Stimulated activated effector memory CD8-positive, alpha-beta T cell treated with anti-CD3 and anti-CD28 coated beads, Interleukin-12 subunit alpha, Interleukin-12 subunit beta, amount 100 ng/mL, for 72 hours (primary cell): ENCODE measurements at regions not wholly inside any gene's neighbourhood (a gene's known extent, or its start where the extent isn't known, plus 50 kb on each side); places are given as distances from the start of the nearest gene placed in this dataset.
A peak's percentile ranks its signal among the peaks of the same experiment; 100 is the strongest.

Source experiments
- ATAC-seq: fragments of 150-1000 bp; cut with Tn5 transposase; 2 replicates; pipeline ENCODE4 v1.10.0; 2021
- DNase-seq, 2 donors: peaks; one replicate each; pipeline ENCODE4 v3.0.0; 2021 to 2022; ENCODE audit warnings: low spot score in 2 of 2
- H3K27ac Mint-ChIP-seq: one replicate; pipeline ENCODE4 v1.8.0; 2022; ENCODE audit warnings: mild to moderate bottlenecking, mixed read lengths
- H3K36me3 Mint-ChIP-seq: one replicate; pipeline ENCODE4 v1.8.0; 2022; ENCODE audit warnings: mild to moderate bottlenecking, mixed read lengths
- H3K4me1 Mint-ChIP-seq: one replicate; pipeline ENCODE4 v1.8.0; 2022; ENCODE audit warnings: mixed read lengths
- H3K4me3 Mint-ChIP-seq: one replicate; pipeline ENCODE4 v1.8.0; 2022; ENCODE audit warnings: mild to moderate bottlenecking, mixed read lengths
- H3K9me3 Mint-ChIP-seq: one replicate; pipeline ENCODE4 v1.8.0; 2022; ENCODE audit warnings: mixed read lengths

DNA sequence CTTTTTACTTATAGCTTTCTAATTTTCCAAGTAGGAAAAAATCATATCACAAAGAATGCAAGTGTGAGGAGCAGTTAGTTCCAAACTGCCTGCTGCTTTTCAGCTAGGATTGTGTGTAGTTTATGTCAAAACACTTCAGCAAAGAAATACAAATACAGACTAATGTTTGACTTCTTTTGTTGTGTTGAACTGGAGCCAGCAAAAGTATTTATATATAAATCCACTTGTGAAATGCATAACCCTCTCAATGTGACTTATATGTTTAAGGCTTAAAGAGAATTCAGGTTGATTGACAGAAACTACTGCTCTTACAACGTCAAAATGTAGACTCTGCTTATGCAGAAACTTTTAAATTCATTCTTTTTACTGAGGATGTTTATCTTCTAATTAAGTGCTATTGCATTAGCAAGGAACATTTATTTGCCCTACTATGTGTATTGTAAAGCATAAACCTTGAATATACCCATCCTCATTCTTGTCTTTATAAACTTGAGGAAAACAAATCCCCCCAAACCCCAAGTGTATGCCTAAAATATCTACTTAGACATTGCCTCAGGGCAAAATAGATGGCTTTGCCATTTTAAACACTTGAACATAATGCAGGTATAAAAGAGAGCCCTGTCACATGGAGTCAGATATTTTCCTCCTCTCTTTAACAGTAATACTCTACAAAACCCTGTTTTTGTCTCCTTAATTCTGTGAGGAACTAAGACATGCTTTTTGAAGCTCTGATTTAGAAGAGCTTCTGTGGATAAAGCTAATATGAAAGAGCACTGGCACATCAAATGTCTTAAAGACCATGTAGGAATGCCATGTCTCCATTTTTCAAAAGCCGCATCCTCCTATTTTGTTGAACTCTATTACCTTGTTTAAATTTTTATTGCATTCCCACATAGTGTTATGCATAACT is 302.8 kb upstream of the TBC1D5 start:
- DNase-seq (no peak), ATAC-seq (no peak)
- H3K27ac Mint-ChIP-seq, result no peak overlapping the region
- no peaks in the 10 kb centered on the region for H3K9me3 Mint-ChIP-seq
- H3K4me3 Mint-ChIP-seq, result no peak overlapping the region
- H3K4me1 Mint-ChIP-seq, result no peaks in the 10 kb centered on the region
- H3K36me3 Mint-ChIP-seq, result no peaks in the 10 kb centered on the region

DNA sequence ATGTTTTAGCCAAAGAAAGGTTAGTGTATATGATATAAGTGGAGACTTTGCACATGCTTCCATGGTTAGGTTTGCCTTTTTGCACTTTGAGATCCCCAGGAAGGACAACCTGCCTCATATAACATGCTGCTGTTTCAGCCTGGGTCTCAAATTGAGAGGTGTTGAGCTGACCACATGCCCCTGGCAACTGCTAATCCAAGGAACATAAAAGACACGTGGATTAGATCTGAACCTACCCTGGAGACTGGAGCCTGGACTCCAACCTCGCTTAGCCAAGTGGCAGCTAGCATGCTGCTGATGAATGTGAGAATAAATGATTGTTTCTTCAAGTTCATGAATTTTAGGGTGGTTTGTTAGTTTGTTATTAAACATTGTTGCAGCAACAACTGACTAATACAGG is 301.8 kb upstream of the TBC1D5 start:
- no peaks in the 10 kb centered on the region for H3K9me3 Mint-ChIP-seq
- ATAC-seq, result no peak
- no peak overlapping the region for H3K27ac Mint-ChIP-seq
- no peaks in the 10 kb centered on the region for H3K36me3 Mint-ChIP-seq
- no peaks in the 10 kb centered on the region for H3K4me1 Mint-ChIP-seq
- no peak for DNase-seq
- H3K4me3 Mint-ChIP-seq, result no peak overlapping the region

DNA sequence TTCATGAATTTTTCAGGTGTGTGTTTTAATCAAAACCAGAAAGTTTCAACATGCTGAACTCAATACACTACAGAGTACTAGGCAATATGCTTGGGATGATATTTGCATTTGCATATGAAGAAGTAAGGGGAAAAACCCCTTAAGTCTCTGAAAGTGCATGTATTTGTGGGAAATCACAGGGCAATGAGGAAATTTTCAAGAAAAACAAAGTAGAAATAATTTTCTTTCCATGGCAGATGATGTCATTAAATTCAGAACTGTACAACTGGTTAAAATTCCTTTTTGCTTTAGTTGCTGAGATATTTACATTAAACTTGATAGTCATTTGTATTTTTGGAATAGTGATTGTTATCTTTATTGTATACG is 294.0 kb upstream of the TBC1D5 start:
- no peak for ATAC-seq
- DNase-seq, result no peak
- H3K27ac Mint-ChIP-seq, result no peak overlapping the region
- H3K36me3 Mint-ChIP-seq, result no peaks in the 10 kb centered on the region
- H3K4me3 Mint-ChIP-seq, result no peak overlapping the region
- no peaks in the 10 kb centered on the region for H3K4me1 Mint-ChIP-seq
- H3K9me3 Mint-ChIP-seq, result no peaks in the 10 kb centered on the region

DNA sequence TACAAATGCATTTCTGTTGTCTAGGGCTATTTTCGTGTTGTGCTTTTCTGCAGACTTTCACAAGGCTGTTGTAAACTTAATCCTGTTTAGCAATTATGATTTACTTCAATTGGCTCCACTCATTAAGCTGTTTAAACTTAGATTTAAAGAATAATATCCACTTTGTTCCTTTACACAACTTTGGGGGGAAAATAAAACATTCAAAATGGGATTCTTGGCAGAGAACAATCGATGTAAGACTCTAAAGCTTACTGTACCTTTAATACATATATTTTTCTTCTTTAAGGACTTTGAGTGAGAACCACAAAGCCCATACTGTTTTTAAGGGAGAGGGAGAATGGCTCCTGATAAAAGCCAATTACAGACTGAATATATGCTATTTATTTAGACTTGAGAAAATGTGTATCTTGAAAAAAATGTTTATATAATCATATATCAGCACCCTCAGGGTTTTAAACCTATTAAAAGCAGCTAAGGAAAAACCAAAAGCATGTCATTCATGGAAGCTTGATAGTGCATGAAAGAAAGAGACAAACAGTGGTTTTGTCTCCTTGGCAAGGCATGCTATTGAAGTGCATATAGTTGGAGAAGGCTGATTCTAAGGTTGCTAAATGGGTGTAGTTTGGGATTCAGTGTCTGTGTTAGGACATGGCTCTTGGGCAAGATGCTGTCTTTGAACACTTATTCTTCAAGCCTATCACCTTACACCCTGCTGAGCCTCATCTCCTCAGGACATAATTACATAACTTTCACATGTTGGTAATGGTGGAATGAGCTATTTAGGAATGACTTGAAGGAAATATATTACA is 293.4 kb upstream of the TBC1D5 start:
- ATAC-seq (no peak), DNase-seq (no peak)
- Mint-ChIP-seq H3K9me3 (no peaks in the 10 kb centered on the region), H3K4me1 (no peaks in the 10 kb centered on the region), H3K27ac (no peak overlapping the region), H3K4me3 (no peak overlapping the region), H3K36me3 (no peaks in the 10 kb centered on the region)

DNA sequence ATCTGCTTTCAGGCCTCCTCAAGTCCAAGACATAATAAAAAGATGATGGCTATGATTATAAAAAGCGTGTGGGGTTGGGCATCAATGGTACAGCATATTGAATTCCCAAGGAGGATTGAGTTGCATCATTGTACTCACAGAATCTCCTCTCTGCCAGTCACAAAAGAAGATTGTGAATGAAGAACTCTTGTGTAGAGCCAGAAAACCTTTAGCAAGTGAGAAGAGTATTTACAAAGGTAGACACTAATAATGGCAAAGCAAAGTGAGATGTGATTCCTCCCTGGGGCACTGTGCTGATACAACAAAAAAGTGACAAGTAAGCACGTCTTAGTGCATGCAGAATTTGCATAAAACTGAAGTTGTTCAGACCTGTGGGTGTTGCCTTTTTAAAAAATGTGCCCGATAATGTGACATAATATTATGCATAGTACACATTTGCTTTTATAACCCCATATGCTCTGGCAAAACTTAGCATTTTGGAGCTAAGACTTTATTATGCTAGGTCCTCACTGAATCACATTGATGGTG is 291.2 kb upstream of the TBC1D5 start:
- Mint-ChIP-seq H3K36me3 (no peaks in the 10 kb centered on the region), H3K27ac (no peak overlapping the region), H3K4me3 (no peak overlapping the region), H3K4me1 (no peaks in the 10 kb centered on the region), H3K9me3 (no peaks in the 10 kb centered on the region)
- ATAC-seq (no peak), DNase-seq (no peak)

DNA sequence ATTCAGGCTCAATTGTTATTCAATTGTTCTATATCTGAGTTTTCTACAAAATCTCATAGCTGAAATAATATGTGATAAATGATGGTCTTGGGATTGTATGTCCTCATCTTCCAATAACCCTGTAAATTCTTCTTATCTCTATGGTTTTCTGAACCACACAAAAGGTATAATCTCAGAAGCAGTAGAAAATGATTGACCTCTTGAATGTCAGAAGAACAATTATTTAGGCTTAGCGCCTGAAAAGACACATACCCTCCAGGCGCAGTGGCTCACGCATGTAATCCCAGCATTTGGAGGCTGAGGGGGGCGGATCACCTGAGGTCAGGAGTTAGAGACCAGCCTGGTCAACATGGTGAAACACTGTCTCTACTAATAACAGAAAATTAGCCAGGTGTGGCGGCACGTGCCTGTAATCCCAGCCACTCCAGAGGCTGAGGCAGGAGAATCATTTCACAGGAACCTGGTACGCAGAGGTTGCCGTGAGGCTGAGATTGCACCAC is 288.0 kb upstream of the TBC1D5 start:
- no peaks in the 10 kb centered on the region for H3K4me1 Mint-ChIP-seq
- no peaks in the 10 kb centered on the region for H3K36me3 Mint-ChIP-seq
- ATAC-seq, result no peak
- DNase-seq, result no peak
- H3K4me3 Mint-ChIP-seq, result no peak overlapping the region
- H3K9me3 Mint-ChIP-seq, result no peaks in the 10 kb centered on the region
- no peak overlapping the region for H3K27ac Mint-ChIP-seq

DNA sequence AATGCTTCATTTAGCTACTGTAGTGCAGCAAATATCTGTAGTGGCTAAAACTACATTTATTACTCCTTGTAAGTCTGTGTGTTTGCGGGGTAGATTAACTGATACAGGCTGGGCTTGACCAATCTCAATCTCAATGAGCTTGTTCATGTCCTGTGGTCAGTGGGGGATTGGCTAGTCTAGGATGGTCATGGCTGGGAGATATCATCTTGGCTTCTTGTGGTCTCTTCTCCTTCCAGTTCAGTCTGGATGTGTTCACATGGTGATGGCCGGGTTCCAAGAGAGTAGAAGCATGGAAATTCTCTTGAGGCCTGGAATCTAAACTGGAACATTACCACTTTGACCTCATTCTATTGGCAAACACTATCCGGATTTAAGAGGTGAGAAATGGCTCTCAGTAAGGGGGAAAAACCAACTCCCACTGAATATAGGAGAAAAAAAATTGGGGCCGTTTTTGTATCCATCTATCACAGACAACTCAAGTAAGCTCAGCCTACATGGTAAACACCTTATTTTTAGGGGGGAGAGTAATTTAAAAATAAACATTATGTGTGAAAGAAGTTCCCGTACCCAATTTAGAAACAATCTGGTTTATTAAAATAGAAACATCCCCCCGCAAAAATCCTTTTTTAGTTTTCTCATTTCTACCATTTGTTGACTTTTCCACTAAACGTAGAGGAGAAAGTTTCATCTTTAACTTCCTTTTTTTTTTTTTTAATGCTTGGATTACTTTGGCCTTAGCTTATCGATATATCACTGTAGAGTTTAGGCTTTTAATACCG is 284.9 kb upstream of the TBC1D5 start:
- Mint-ChIP-seq H3K9me3 (no peaks in the 10 kb centered on the region), H3K36me3 (no peaks in the 10 kb centered on the region), H3K4me3 (no peak overlapping the region), H3K27ac (no peak overlapping the region), H3K4me1 (no peaks in the 10 kb centered on the region)
- DNase-seq (no peak), ATAC-seq (no peak)

DNA sequence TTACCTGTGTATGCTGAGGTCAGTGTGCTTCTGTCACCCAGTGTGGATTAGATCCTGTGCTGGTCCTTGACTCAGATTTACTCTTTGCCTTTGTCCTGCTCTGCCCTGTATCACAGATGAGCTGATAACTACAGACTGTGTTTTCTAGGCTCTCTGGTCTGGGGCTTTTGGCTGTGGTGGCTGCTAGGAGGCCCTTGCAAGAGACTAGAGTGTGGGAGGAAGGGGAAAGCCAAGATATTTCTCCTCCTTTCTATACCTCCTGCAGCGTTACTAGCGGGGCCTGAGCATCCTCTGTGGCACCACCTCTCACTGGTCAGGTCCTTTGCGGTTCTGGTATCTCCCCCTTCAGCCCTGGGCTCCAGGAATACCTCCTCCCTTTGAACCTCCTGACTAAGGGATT is 282.3 kb upstream of the TBC1D5 start:
- H3K36me3 Mint-ChIP-seq, result no peaks in the 10 kb centered on the region
- DNase-seq (no peak), ATAC-seq (peak; percentile 21)
- no peak overlapping the region for H3K4me3 Mint-ChIP-seq
- H3K4me1 Mint-ChIP-seq, result no peaks in the 10 kb centered on the region
- no peaks in the 10 kb centered on the region for H3K9me3 Mint-ChIP-seq
- H3K27ac Mint-ChIP-seq, result no peak overlapping the region

DNA sequence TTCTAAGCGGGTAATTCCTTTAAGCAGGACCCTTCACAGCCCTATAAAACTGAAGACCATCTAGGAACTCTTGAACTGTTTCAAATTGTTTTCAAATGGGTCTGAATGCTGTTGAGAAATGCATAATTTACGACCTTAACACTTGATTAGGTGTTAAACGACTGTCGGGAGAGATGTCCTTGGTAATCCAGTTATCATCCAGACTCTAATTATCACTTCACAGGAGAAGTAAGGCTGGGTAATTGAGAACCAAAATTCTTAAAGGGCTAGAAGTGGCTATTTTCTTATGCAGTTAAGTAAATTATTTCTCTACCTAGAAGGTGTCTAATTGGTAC is 276.7 kb upstream of the TBC1D5 start:
- no peak overlapping the region for H3K27ac Mint-ChIP-seq
- no peak for DNase-seq
- ATAC-seq, result no peak
- H3K4me1 Mint-ChIP-seq, result no peaks in the 10 kb centered on the region
- no peaks in the 10 kb centered on the region for H3K9me3 Mint-ChIP-seq
- no peaks in the 10 kb centered on the region for H3K36me3 Mint-ChIP-seq
- H3K4me3 Mint-ChIP-seq, result no peak overlapping the region

DNA sequence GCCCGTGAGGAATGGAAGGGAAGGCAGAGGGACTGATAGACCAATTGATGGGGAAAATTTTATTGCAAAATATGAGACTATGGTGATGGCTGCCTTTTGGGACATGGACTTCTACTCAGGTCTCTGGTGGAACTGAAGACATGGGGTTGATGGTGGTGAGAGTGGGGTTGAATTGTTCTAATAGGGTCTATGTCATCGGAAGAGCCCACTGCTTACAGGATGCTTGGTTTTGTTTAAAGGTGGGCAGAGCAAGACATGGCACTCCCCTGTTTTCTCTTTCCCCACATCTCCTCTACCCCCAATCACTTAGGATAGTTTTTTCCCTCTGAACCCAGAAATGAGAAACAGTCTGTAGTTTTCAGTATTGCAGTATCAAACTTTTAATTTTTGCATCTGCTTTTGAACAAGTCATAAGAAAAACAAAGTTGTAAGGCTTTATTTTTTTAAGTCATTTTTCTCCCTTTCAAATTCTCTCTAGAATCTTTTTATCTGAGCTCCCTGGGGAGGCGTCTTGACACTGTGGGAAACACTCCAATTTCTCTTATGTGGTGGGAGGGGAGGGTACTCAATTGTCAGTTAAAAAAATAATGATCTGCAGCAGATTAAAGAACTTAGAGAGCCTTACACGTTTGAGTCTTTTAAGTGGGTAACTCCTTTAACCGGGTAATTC is 276.2 kb upstream of the TBC1D5 start:
- no peaks in the 10 kb centered on the region for H3K9me3 Mint-ChIP-seq
- ATAC-seq (no peak), DNase-seq (no peak)
- no peak overlapping the region for H3K27ac Mint-ChIP-seq
- H3K4me3 Mint-ChIP-seq, result no peak overlapping the region
- H3K36me3 Mint-ChIP-seq, result no peaks in the 10 kb centered on the region
- H3K4me1 Mint-ChIP-seq, result no peaks in the 10 kb centered on the region

DNA sequence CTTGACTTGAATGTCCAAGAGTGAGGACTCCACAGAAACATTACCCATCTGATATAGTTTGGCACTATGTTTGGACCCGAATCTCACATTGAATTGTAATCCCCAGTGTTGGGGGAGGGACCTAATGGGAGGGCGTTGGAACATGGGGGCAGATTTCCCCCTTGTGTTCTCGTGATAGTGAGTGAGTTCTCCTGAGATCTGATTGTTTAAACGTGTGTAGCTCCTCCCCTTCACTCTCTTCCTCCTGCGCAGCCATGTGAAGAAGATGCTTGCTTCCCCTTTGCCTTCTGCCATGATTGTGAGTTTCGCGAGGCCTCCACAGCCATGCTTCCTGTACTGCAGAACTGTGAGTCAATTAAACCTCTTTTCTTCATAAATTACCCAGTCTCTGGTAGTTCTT is 273.9 kb upstream of the TBC1D5 start:
- no peak overlapping the region for H3K4me3 Mint-ChIP-seq
- no peak overlapping the region for H3K27ac Mint-ChIP-seq
- no peaks in the 10 kb centered on the region for H3K4me1 Mint-ChIP-seq
- H3K9me3 Mint-ChIP-seq, result peaks cover 2% of the 10 kb centered on the region
- no peak for ATAC-seq
- no peaks in the 10 kb centered on the region for H3K36me3 Mint-ChIP-seq
- no peak for DNase-seq

DNA sequence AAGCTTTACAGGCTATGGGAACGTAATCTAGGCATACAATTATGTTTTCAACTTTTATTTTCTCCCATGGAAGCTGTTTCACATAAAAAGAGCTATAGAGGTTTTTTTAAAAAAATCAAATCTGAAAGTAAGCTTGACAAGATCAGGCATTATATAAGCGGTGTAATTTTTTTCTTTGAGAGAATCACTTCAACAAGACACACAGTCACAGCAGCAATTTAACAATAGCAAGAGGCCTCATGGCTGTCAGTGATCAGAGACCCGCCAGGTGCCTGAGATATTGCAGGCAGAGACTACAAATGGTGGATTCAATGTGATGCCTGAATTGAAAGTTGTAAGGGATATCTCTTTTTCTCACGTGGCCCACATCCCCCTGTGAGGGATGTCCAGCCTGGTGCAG is 270.5 kb upstream of the TBC1D5 start:
- no peaks in the 10 kb centered on the region for H3K36me3 Mint-ChIP-seq
- no peak overlapping the region for H3K27ac Mint-ChIP-seq
- peaks cover 2% of the 10 kb centered on the region for H3K9me3 Mint-ChIP-seq
- no peak for DNase-seq
- no peaks in the 10 kb centered on the region for H3K4me1 Mint-ChIP-seq
- ATAC-seq, result no peak
- H3K4me3 Mint-ChIP-seq, result no peak overlapping the region

DNA sequence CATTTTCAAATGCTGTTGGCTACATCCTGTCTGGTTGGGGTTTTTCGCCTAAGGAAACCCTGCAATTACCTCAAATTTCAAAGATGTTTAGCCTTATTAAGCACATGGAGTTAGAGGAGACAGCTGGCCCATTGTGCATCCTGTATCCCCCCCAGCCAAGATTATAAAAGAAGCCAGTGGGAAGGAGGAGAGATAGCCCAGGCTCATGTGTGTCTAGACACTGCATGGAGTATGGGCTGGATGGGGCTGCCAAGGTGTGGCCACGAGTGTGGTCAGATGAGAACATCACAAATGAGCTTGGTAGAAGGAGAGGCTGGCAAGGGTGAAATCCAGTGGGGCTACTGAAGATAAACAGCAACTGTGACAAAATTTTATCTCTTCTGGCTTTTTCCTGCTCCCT is 270.0 kb upstream of the TBC1D5 start:
- no peak overlapping the region for H3K27ac Mint-ChIP-seq
- H3K4me3 Mint-ChIP-seq, result no peak overlapping the region
- no peaks in the 10 kb centered on the region for H3K36me3 Mint-ChIP-seq
- DNase-seq (no peak), ATAC-seq (no peak)
- no peaks in the 10 kb centered on the region for H3K4me1 Mint-ChIP-seq
- peaks cover 2% of the 10 kb centered on the region for H3K9me3 Mint-ChIP-seq

DNA sequence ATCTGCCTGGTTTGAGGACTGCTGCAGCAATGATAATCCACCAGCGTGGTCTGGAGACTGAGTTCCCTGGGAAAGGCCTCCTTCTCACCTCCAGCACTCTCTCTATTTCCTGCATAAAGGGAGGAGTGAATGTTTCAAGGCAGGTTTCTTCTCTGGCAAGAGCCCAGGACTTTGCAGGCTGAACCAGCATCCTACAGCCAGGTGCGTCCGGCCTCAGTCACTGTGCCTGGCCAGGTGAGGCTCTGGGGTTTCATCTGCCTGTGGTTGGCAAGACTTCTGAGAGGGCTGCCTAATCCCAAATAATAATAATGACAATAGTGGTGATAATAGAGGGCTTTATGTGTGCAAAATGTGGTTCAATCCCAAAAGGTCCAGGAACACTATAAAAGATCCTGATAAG is 269.0 kb upstream of the TBC1D5 start:
- peaks cover 2% of the 10 kb centered on the region for H3K9me3 Mint-ChIP-seq
- no peak overlapping the region for H3K4me3 Mint-ChIP-seq
- H3K27ac Mint-ChIP-seq, result no peak overlapping the region
- DNase-seq (no peak), ATAC-seq (no peak)
- no peaks in the 10 kb centered on the region for H3K4me1 Mint-ChIP-seq
- no peaks in the 10 kb centered on the region for H3K36me3 Mint-ChIP-seq

DNA sequence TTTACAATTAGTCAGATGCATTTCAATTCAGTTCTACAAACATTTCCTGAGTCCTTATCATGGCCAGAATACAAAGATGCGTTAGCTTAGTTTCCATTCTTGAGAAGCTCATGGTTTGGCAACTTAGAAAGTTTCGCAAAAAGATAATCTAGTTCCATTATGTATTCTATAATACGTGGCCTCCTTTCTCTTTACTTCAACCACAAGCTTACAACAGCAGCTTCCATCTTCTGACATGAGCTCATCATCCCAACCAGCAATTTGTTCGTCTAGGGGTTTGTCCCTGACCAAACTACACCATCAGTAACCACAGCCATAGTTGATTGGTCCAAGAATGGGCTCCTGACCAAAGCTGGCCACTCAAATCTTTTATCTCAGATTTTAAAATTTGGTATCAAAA is 267.6 kb upstream of the TBC1D5 start:
- ATAC-seq, result no peak
- Mint-ChIP-seq H3K27ac (no peak overlapping the region), H3K4me1 (no peaks in the 10 kb centered on the region), H3K36me3 (no peaks in the 10 kb centered on the region), H3K4me3 (no peak overlapping the region), H3K9me3 (peaks cover 2% of the 10 kb centered on the region)
- DNase-seq, result no peak
